ENCODE measurements at regions not wholly inside any gene's neighbourhood (a gene's known extent, or its start where the extent isn't known, plus 50 kb on each side); places are given as distances from the start of the nearest gene placed in this dataset.
"Not testable (repeated sequence)": the region's sequence is repeated elsewhere in the genome, so short reads cannot be mapped to it uniquely, and the experiment has no call there.

DNA sequence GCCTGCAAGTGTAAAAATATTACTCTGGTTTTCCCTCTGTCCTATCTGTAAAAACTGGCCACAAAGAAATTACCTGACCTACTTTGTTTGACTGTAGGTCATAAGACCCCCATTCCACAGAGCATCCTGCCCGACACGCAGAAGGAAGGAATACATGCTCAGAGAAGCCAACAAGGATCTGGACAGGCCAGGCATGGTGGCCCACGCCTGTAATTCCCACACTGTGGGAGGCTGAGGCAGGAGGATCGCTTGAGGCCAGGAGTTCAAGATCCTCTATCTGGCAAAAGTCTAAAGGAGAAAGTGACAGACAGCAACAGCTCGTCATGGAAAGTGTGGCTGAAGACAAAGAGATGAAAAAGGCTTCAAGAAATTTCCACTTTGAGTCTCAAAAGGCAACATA, 78.2 kb upstream of the RNU2-1 start:
- H3K27me3 Mint-ChIP-seq, result no peaks in the 10 kb centered on the region
- no peaks in the 10 kb centered on the region for H3K9me3 Mint-ChIP-seq
- peaks cover 14% of the 10 kb centered on the region for H3K4me1 Mint-ChIP-seq (ENCODE audit: low read depth)
- no peak for DNase-seq
- ATAC-seq, result no peak
- intact Hi-C loops (cut with micrococcal nuclease), result loop anchor here (10.0 kb wide), 1 partner anchor 287 kb away; the partner anchor contains the start of genes RND2 and VAT1
- H3K36me3 Mint-ChIP-seq (ENCODE audit: low read depth), result peaks cover 2% of the 10 kb centered on the region
- POLR2A ChIA-PET, result interaction anchor here (0.9 to 1.3 kb wide), 2 partner anchors 49 to 141 kb away, joined by 3 to 5 read pairs; partner anchors contain the start of gene NBR1
- H3K27ac Mint-ChIP-seq, result peak overlapping the region; percentile 13
- H3K4me3 Mint-ChIP-seq, result no peak overlapping the region
- CTCF ChIA-PET, result no interaction called here
- TF ChIP-seq, protein P1, sequence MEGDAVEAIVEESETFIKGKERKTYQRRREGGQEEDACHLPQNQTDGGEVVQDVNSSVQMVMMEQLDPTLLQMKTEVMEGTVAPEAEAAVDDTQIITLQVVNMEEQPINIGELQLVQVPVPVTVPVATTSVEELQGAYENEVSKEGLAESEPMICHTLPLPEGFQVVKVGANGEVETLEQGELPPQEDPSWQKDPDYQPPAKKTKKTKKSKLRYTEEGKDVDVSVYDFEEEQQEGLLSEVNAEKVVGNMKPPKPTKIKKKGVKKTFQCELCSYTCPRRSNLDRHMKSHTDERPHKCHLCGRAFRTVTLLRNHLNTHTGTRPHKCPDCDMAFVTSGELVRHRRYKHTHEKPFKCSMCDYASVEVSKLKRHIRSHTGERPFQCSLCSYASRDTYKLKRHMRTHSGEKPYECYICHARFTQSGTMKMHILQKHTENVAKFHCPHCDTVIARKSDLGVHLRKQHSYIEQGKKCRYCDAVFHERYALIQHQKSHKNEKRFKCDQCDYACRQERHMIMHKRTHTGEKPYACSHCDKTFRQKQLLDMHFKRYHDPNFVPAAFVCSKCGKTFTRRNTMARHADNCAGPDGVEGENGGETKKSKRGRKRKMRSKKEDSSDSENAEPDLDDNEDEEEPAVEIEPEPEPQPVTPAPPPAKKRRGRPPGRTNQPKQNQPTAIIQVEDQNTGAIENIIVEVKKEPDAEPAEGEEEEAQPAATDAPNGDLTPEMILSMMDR (IDR thresholded peaks at IDR 0.05), result no peak

DNA sequence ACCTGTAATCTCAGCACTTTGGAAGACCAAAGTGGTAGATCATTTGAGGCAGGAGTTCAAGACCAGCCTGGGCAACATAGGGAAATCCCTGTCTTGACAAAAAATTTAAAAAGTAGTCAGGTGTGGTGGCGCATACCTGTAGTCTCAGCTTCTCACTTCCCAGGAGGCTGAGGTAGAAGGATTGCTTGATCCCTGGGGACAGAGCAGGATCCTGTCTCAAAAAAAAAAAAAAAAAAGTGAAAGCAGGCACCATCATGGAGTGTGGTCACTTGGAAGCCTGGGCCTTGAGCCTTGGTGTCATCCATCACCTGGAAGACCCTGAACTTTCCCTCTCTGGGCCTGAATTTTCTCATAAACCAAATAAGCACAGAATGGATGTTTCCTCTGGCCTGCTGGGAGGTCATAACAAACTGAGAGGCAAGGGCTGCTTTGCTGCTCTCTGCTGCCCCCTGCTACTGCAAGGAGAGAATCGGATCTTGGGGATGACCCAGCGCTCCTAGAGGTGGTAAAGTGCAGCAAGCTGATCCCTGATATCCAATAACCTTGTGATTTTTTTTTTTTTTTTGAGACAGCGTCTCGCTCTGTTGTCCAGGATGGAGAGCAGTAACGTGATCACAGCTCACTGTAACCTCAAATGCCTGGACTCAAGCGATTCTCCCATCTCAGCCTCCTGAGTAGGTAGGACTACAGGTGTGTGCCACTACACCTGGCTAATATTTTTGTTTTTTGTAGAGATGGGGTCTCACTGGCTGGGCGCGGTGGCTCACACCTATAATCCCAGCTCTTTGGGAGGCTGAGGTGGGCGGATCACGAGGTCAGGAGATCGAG, 75.9 kb upstream of the RNU2-1 start:
- TF ChIP-seq, protein P1 (IDR thresholded peaks at IDR 0.05), result no peak
- Mint-ChIP-seq H3K27ac (no peak overlapping the region), H3K36me3 (ENCODE audit: low read depth) (no peaks in the 10 kb centered on the region), H3K9me3 (no peaks in the 10 kb centered on the region), H3K4me3 (no peak overlapping the region), H3K4me1 (ENCODE audit: low read depth) (peaks cover 9% of the 10 kb centered on the region), H3K27me3 (no peaks in the 10 kb centered on the region)
- ATAC-seq, result no peak
- intact Hi-C loops (cut with micrococcal nuclease), result loop anchor here (10.0 kb wide), 1 partner anchor 285 kb away; the partner anchor contains the start of genes RND2 and VAT1
- no peak for DNase-seq
- CTCF ChIA-PET, result interaction anchor here (0.6 to 1.7 kb wide), 10 partner anchors 11 to 378 kb away, joined by 3 to 5 read pairs (median 3); partner anchors contain the start of gene RPL27
- POLR2A ChIA-PET, result interaction anchor here (1.4 kb wide), 1 partner anchor 98 kb away, joined by 3 read pairs; the partner anchor contains the start of gene TMEM106A

DNA sequence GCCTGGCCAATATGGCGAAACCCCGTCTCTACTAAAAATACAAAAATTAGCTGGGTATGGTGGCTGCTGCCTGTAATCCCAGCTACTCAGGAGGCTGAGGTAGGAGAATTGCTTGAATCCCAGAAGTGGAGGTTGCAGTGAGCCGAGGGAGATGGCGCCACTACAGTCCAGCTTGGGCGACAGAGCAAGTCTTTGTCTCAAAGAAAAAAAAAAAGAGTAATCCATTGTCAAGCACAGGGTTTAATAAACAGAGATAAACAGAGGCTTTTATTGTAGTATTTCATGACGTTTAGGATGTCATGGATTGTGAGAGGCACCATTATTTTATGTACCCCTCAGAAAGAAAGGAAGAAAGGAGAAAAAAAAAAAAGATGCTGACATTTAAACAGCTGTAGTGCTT, 75.2 kb upstream of the RNU2-1 start:
- ATAC-seq, result no peak
- no peak overlapping the region for H3K4me3 Mint-ChIP-seq
- no peaks in the 10 kb centered on the region for H3K9me3 Mint-ChIP-seq
- peaks cover 9% of the 10 kb centered on the region for H3K4me1 Mint-ChIP-seq (ENCODE audit: low read depth)
- H3K27me3 Mint-ChIP-seq, result no peaks in the 10 kb centered on the region
- H3K27ac Mint-ChIP-seq, result no peak overlapping the region
- intact Hi-C loops (cut with micrococcal nuclease), result no loop called here
- no peak for DNase-seq
- POLR2A ChIA-PET, result interaction anchor here (0.6 to 1.4 kb wide), 2 partner anchors 97 to 1542 kb away, joined by 3 read pairs; partner anchors contain the start of gene TMEM106A
- TF ChIP-seq, protein P1 (IDR thresholded peaks at IDR 0.05), result no peak
- CTCF ChIA-PET, result interaction anchor here (1.2 to 1.7 kb wide), 5 partner anchors 12 to 377 kb away, joined by 3 to 5 read pairs (median 3); no protein-coding TSS in a partner anchor
- no peaks in the 10 kb centered on the region for H3K36me3 Mint-ChIP-seq (ENCODE audit: low read depth)

DNA sequence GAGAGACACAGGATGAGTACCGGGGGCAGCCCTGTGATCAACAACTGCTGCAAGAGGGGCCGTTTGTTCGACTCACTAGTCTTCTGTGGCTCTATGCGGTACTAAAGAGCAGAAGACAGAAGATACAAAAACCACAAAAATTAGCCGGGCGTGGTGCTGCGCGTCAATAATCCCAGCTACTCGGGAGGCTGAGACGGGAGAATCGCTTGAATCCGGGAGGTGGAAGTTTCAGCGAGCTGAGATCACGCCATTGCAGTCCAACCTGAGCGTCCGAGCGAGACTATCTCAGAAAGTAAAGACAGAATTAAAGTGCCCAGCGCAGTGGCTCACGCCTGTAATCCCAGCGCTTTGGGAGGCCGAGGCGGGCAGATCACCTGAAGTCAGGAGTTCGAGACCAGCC, 71.0 kb upstream of the RNU2-1 start:
- H3K27me3 Mint-ChIP-seq; POLR2A ChIA-PET; ATAC-seq; H3K27ac Mint-ChIP-seq; H3K4me1 Mint-ChIP-seq (ENCODE audit: low read depth); H3K4me3 Mint-ChIP-seq; CTCF ChIA-PET; H3K36me3 Mint-ChIP-seq (ENCODE audit: low read depth); DNase-seq; intact Hi-C loops (cut with micrococcal nuclease); H3K9me3 Mint-ChIP-seq: not testable (repeated sequence)

DNA sequence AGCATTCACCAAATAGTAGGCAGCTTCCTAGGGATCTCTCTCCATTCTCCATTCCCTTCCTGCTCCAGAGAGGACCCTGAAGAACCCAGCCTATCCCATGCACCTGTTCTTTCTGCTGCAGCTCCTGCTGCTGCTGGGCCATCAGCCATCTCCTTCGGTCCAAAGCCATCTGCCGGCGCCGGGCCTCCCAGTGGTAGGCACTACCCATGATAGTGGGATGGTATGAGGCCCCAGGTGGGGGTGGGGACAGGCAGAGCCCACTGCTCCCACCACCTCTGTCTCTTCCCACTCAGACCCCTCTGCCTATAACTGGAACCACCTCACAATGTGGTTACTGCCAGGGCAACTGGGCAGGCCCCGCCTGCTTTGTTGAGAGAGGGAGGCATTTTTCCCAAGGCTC, 69.3 kb upstream of the RNU2-1 start:
- H3K9me3 Mint-ChIP-seq; H3K4me3 Mint-ChIP-seq; H3K27me3 Mint-ChIP-seq; ATAC-seq; H3K36me3 Mint-ChIP-seq (ENCODE audit: low read depth); CTCF ChIA-PET; DNase-seq; H3K4me1 Mint-ChIP-seq (ENCODE audit: low read depth); POLR2A ChIA-PET; intact Hi-C loops (cut with micrococcal nuclease); H3K27ac Mint-ChIP-seq: not testable (repeated sequence)

DNA sequence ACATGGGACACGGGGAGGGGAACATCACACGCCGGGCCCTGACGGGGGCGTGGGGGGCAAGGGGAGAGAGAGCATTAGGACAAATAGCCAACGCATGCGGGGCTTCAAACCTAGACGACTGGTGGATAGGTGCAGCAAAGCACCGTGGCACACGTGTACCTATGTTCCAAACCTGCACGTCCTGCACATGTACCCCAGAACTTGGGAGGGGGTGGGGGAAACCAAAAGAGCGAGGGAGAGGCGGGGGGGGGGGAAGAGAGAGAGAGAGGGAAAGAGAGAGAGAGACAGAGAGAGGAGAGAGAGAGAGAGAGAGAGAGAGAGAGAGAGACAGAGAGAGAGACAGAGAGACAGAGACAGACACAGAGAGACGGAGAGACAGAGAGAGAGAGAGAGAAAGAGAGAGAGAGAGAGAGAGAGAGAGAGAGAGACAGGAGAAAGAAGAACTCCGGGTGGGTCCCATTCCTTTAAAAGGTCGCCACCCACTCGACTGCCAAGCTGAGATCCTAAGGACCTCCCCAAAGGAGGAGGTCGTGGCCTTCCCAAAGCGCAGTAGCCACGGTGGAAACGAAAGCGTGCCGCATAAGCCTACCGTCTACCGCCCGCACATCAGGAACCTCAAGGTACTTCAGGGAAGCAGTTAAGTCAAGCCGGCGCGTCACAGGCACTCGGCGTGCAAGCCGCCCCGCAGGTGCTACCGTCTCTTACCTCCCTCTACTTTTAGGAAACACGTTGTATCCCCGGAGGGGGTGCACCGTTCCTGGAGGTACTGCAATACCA, 65.7 kb upstream of the RNU2-1 start:
- POLR2A ChIA-PET; H3K4me1 Mint-ChIP-seq (ENCODE audit: low read depth); DNase-seq; H3K36me3 Mint-ChIP-seq (ENCODE audit: low read depth); H3K27ac Mint-ChIP-seq; CTCF ChIA-PET; H3K4me3 Mint-ChIP-seq; intact Hi-C loops (cut with micrococcal nuclease); H3K9me3 Mint-ChIP-seq; H3K27me3 Mint-ChIP-seq; ATAC-seq: not testable (repeated sequence)

DNA sequence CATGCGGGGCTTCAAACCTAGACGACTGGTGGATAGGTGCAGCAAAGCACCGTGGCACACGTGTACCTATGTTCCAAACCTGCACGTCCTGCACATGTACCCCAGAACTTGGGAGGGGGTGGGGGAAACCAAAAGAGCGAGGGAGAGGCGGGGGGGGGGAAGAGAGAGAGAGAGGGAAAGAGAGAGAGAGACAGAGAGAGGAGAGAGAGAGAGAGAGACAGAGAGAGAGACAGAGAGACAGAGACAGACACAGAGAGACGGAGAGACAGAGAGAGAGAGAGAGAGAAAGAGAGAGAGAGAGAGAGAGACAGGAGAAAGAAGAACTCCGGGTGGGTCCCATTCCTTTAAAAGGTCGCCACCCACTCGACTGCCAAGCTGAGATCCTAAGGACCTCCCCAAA, 55.9 kb upstream of the RNU2-1 start:
- POLR2A ChIA-PET; H3K27me3 Mint-ChIP-seq; H3K27ac Mint-ChIP-seq; H3K36me3 Mint-ChIP-seq (ENCODE audit: low read depth); DNase-seq; H3K4me1 Mint-ChIP-seq (ENCODE audit: low read depth); H3K4me3 Mint-ChIP-seq; H3K9me3 Mint-ChIP-seq; intact Hi-C loops (cut with micrococcal nuclease); CTCF ChIA-PET; ATAC-seq: not testable (repeated sequence)

DNA sequence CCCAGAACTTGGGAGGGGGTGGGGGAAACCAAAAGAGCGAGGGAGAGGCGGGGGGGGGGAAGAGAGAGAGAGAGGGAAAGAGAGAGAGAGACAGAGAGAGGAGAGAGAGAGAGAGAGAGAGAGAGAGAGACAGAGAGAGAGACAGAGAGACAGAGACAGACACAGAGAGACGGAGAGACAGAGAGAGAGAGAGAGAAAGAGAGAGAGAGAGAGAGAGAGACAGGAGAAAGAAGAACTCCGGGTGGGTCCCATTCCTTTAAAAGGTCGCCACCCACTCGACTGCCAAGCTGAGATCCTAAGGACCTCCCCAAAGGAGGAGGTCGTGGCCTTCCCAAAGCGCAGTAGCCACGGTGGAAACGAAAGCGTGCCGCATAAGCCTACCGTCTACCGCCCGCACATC, 49.8 kb upstream of the RNU2-1 start:
- H3K4me1 Mint-ChIP-seq (ENCODE audit: low read depth); H3K27ac Mint-ChIP-seq; H3K9me3 Mint-ChIP-seq; H3K27me3 Mint-ChIP-seq; H3K36me3 Mint-ChIP-seq (ENCODE audit: low read depth); H3K4me3 Mint-ChIP-seq; DNase-seq; intact Hi-C loops (cut with micrococcal nuclease); CTCF ChIA-PET; ATAC-seq: not testable (repeated sequence)
- POLR2A ChIA-PET, result interaction anchor here (0.6 kb wide), 1 partner anchor 32 kb away, joined by 3 read pairs; no protein-coding TSS in a partner anchor
